GM19351 (cell line): ENCODE measurements at regions not wholly inside any gene's neighbourhood (a gene's known extent, or its start where the extent isn't known, plus 50 kb on each side); places are given as distances from the start of the nearest gene placed in this dataset.

Experiments used
- ATAC-seq: cut with Tn5 transposase; IDR thresholded peaks from one replicate; pipeline ENCODE4 v1.9.1; 2021; ENCODE audit warnings: mild to moderate bottlenecking, moderate library complexity; ENCODE audit not compliant: unreplicated experiment

DNA sequence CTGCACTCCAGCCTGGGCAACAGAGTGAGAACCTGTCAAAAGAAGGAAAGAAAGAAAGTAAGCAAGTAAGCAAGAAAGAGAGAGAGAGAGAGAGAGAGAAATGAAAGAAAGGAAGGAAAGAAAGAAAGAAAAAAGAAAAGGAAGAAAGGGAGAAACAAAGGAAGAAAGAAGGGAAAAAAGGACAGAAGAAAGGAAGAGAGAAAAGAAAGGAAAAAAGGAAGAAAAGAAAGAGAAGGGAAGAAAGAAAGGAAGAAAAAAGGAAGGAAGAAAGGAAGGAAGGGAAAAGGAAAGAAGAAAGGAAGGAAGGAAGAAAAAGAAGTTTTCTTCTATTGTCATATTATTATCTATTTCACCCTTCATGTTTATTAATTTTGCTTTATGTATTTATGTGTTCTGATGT, 251.1 kb upstream of the CD180 start:
- ATAC-seq, result no peak

- ATAC-seq, result no peak
Observed at GRCh38 chr5:67437905-67438845, 241.6 kb upstream of the CD180 start.

- no peak for ATAC-seq
Observed at GRCh38 chr5:67435032-67435431, 238.4 kb upstream of the CD180 start.

GRCh38 chr5:67434466-67434865, 237.9 kb upstream of the CD180 start:
- no peak for ATAC-seq

- no peak for ATAC-seq
Observed at GRCh38 chr5:67432606-67433005, 236.0 kb upstream of the CD180 start.

DNA sequence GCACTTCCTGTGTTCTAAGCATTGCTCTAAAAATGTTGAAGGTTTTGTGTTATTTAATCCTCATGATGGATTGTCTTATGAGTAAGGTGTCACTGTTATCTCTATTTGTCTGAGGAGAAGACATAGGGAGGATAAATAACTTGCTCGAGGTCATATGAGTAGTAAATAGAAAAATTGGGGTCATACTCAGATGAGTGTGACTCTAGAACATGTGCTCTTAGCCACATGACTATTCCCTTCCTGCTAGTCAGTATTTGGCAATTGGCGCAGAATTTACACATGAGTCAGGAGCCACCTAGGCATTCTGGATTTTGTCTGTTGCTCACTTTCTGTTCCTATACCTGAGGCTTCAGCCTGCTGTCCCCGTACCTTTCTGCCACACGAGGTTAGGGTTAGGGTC, 234.6 kb upstream of the CD180 start:
- no peak for ATAC-seq

DNA sequence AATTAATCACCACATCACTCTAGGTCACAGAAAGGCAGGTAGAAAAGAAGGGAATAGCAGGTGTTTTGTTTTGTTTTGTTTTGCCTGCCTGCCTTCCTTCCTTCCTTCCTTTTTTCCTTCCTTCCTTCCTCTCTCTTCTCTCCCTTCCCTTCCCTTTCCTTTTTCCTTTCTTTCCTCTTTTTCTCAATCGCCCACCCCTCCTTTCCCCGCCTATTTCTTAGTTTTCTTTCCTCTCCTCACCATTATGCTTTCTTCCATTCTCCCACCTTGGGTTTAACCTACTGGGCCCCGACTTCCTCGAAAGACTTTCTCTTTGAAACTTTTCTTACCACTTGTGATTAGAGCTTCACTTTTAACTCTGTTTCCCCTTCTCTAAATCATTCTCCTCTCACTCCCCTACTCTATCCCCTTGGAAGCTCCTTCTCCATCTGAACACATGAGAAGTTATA, 231.3 kb upstream of the CD180 start:
- ATAC-seq, result no peak

- ATAC-seq, result no peak
Observed at GRCh38 chr5:67426961-67427849, 230.6 kb upstream of the CD180 start.

DNA sequence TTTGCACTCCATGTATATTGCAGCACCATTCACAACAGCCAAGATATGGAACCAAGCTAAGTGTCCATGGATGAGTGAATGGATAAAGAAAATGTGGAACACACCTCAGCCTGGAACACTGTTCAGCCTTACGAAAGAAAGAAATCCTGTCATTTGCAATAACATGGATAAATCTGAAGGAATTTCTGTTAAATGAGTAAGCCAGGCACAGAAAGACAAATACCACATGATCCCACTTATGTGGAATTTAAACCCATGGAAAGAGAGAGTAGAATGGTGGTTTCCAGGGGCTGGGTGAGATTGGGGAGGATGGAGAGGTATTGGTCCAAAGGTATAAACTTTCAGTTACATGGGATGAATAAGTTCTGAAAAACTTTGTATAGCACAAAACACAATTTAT, 228.9 kb upstream of the CD180 start:
- no peak for ATAC-seq

DNA sequence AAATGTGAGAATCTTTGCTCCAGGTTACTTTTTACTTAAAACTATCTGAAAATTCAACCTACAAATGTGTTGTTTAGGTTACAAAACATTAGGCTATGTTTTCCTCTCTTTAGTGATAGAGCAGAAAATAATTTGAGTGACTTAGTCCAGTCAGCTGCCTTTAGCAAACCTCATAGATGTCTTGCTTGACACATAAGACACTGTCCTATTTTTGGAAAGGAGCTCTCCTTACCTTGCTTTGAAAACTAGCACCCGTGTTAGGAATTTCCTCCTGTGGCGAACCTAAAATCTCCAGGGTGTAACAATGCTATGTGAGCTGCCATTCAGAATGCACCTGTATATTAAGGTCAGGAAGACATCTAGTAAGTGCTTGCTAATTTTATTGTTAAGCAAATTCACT, 221.2 kb upstream of the CD180 start:
- no peak for ATAC-seq

GRCh38 chr5:67416986-67417385, 220.4 kb upstream of the CD180 start:
- no peak for ATAC-seq

GRCh38 chr5:67416133-67416937, 219.7 kb upstream of the CD180 start:
- ATAC-seq, result peak; percentile 68

GRCh38 chr5:67414712-67415111, 218.1 kb upstream of the CD180 start:
- ATAC-seq, result no peak

DNA sequence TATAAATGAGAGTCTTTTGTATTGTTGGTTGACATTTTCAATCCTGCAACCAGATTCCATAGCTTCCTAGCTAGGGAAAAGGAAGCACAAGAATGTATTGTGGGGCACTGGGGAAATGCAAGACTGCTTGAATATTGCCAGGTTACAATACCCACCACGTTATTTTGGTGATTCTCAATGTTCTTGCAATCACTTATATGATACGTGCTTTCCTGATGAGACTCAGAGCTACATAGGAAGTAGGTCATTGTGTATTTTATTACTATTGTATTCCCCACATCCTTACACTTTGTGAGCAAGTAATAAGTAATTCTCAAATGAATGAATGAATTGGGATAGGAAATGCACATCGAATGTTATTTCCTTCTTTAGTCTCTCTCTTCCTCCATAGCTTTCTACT, 217.1 kb upstream of the CD180 start:
- no peak for ATAC-seq

- ATAC-seq, result no peak
Observed at GRCh38 chr5:67409126-67409777, 212.7 kb upstream of the CD180 start.

DNA sequence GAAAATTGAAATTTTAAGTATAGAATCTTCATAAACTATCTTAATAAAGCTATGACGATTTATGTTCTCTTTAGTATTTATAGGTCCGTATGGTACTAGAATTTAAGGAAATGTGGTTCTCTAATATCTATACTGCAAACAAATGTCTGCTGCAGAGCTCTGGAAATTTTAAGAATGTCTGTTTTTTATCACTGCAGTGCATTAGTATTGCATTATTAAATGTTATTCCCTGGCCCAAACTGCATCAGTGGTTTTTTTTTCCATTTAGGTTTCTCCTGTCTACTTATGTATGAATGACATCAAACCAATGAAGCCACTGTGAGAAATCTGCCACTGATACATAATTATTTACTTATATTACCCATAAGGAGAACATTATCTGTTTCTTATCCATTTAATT, 211.4 kb upstream of the CD180 start:
- ATAC-seq, result no peak

DNA sequence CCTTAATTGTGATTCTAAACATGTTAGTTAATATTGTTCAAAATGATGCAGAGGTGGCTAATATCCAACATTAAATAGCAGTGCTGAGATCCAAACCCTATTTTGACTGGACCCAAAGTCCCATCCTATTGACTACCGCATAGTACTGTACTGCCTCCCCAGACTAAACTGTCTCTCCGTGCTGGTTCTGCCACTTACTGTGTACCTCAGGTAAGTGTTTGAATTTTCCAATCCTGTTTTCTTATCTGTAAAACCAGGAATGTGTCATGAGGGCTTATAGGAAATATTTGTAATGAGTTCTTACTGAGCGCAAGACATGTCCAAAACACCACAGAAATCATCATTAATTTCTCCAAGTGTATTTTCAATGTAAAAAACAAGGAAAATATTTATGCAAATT, 209.2 kb upstream of the CD180 start:
- no peak for ATAC-seq

- ATAC-seq, result no peak
Observed at GRCh38 chr5:67405101-67405364, 208.4 kb upstream of the CD180 start.

DNA sequence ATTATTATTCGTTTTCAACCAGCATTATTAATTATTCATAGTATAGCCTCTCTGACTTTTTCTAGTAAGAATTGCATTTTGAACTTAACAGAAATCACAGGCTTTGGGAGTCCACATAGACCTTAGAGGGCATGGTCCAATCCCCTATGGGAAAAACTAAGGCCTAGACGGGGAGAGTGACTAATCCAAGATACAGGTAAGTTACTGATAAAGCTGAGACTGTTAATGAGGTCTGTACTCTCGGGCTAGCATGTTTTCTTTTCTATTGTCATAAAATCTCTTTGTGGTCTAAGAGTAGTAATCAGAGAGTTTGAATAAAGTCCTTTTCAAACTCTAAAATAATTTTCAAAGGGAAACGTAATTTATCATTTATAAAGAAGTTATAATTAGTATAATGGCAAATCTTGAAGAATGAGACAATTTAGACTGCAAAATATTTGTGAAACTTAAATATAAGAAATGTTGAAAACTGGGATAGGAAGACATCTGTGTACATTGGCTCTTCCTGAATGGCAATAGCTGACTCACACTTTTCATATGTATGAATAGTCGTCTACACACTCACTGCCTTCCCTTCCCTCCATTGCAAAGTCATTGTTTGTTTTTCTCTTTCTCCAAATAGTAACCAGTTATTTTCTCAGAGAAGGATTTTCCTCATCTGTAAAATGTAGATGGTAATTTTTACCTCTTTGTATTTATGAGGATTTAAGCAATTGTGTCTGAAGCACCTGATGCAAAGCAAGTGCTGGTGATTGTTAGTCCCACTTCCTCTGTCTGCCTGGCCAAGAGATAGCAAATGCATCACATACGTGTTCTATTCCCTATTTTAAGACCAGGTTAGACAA, 207.9 kb upstream of the CD180 start:
- no peak for ATAC-seq

- ATAC-seq, result no peak
Observed at GRCh38 chr5:67402526-67402925, 205.9 kb upstream of the CD180 start.
